ENCODE measurements at regions not wholly inside any gene's neighbourhood (a gene's known extent, or its start where the extent isn't known, plus 50 kb on each side); places are given as distances from the start of the nearest gene placed in this dataset.
"Not testable (repeated sequence)": the region's sequence is repeated elsewhere in the genome, so short reads cannot be mapped to it uniquely, and the experiment has no call there.

DNA sequence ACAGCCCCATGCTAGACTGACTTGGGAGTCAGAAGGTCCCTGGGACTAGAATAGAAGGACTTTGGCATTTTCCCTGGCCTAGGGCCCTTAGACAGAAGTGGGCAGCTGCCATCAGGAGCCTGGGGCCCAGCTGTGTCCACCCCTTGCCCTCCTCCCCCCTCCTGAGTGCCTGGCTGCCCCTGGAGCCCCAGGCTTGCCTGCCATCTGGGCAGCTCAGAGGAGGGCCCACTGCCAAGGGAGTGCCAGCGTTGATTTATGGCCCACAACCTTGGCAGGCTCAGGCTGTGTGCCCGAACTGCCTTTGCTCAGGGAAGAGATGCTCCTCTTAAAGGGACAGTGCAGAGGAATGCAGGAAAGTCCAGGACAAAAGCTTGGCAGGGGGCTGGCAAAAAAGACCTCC is 439.1 kb downstream of the SPATA31A7 start:
- not testable (repeated sequence) for H3K36me3 Mint-ChIP-seq (ENCODE audit: low read depth); H3K4me3 ChIP-seq; H3K79me2 ChIP-seq (replicated peaks; ENCODE audit: insufficient read depth); H3K4me2 ChIP-seq; H4K20me1 ChIP-seq (replicated peaks; ENCODE audit: insufficient read depth); H3K27me3 ChIP-seq (ENCODE audit: insufficient read depth); H3F3A ChIP-seq (replicated peaks; ENCODE audit: low read depth); H3K27me3 Mint-ChIP-seq (ENCODE audit: insufficient read depth, low read depth, poor library complexity); H3K36me3 ChIP-seq (ENCODE audit: insufficient read depth); H3K4me3 Mint-ChIP-seq; H3K27ac ChIP-seq (ENCODE audit: low read depth); H2AFZ ChIP-seq; ATAC-seq; DNase-seq (ENCODE audit: low spot score); H3K4me1 ChIP-seq (ENCODE audit: insufficient read depth); H3K27ac Mint-ChIP-seq; H3K9me2 ChIP-seq (ENCODE audit: insufficient read depth); H3K4me1 Mint-ChIP-seq
- peaks cover 41% of the 10 kb centered on the region for H3K9me3 Mint-ChIP-seq

DNA sequence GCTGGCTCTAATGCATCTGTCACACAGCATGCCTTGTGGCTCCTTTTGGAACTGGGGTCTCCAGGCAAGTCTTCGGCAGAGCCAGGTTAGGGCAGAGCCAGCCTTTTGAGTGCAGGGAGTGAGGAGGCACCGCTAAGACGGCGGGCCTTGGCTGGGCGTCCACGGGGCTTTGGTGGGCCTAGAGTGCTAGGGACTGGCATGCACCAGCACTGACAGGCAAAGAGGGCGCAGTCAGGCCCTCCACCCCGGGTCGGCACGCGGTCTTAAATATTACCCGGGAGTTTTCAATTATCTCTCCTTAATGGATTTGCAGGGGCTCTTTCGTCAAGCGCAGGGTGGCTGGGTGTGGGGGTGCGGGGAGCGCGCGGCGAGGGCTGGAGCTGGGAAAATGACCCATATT is 444.4 kb downstream of the SPATA31A7 start:
- no peaks in the 10 kb centered on the region for H3K4me1 Mint-ChIP-seq

DNA sequence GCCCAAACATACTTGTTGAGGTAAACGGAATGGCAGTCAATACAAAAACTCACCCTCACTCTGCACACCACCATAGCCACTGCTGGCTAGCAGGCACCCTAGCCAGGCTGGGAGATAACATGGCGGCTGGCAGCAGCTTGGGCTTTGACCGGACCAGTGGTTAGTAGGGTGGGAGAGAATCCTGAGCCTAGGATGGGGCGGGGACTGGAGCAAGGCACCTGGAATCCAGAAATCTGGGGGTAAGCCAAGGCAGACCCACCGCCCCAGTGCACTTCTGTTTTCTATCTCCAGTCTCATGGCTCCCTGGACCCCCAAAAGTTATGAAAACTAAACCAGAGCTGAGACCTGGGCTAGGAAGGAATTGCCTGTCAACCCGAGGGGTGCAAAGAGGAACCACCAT is 474.4 kb downstream of the SPATA31A7 start:
- H3K4me1 ChIP-seq (ENCODE audit: insufficient read depth); H3K27me3 ChIP-seq (ENCODE audit: insufficient read depth); ATAC-seq; H3K27ac Mint-ChIP-seq; H3K9me2 ChIP-seq (ENCODE audit: insufficient read depth); H3K4me2 ChIP-seq; H2AFZ ChIP-seq; H3K4me3 Mint-ChIP-seq; H3K27ac ChIP-seq (ENCODE audit: low read depth); H3K79me2 ChIP-seq (replicated peaks; ENCODE audit: insufficient read depth); H3K36me3 ChIP-seq (ENCODE audit: insufficient read depth); H3K4me1 Mint-ChIP-seq; H3F3A ChIP-seq (replicated peaks; ENCODE audit: low read depth); H3K27me3 Mint-ChIP-seq (ENCODE audit: insufficient read depth, low read depth, poor library complexity); H3K4me3 ChIP-seq; H4K20me1 ChIP-seq (replicated peaks; ENCODE audit: insufficient read depth); DNase-seq (ENCODE audit: low spot score): not testable (repeated sequence)
- Mint-ChIP-seq H3K9me3 (peaks cover 48% of the 10 kb centered on the region), H3K36me3 (ENCODE audit: low read depth) (peaks cover 24% of the 10 kb centered on the region)

More for the DNA sequence above, 444.4 kb downstream of the SPATA31A7 start:
- Histone ChIP-seq H3K36me3 (ENCODE audit: insufficient read depth) (no peaks in the 10 kb centered on the region), H3K79me2 (replicated peaks; ENCODE audit: insufficient read depth) (no peaks in the 10 kb centered on the region), H2AFZ (no peak overlapping the region), H3K4me1 (ENCODE audit: insufficient read depth) (no peaks in the 10 kb centered on the region), H3K27ac (ENCODE audit: low read depth) (no peak overlapping the region), H3K27me3 (ENCODE audit: insufficient read depth) (no peaks in the 10 kb centered on the region), H3F3A (replicated peaks; ENCODE audit: low read depth) (no peaks in the 10 kb centered on the region), H3K9me2 (ENCODE audit: insufficient read depth) (no peaks in the 10 kb centered on the region), H3K4me3 (no peak overlapping the region), H3K4me2 (no peak overlapping the region), H4K20me1 (replicated peaks; ENCODE audit: insufficient read depth) (no peaks in the 10 kb centered on the region)
- H3K9me3 Mint-ChIP-seq = peaks cover 30% of the 10 kb centered on the region
- no peak overlapping the region for H3K4me3 Mint-ChIP-seq
- H3K27me3 Mint-ChIP-seq (ENCODE audit: insufficient read depth, low read depth, poor library complexity) = peaks cover 3% of the 10 kb centered on the region
- no peak for TF ChIP-seq JUNB (IDR thresholded peaks at IDR 0.05; ENCODE audit: unreplicated experiment)
- no peak for TF ChIP-seq ZNF331 (CRISPR knock-in tag; IDR thresholded peaks at IDR 0.05; ENCODE audit: low read depth)
- H3K36me3 Mint-ChIP-seq (ENCODE audit: low read depth) = no peaks in the 10 kb centered on the region
- ATAC-seq = no peak
- DNase-seq (ENCODE audit: low spot score) = no peak
- no peak overlapping the region for H3K27ac Mint-ChIP-seq

DNA sequence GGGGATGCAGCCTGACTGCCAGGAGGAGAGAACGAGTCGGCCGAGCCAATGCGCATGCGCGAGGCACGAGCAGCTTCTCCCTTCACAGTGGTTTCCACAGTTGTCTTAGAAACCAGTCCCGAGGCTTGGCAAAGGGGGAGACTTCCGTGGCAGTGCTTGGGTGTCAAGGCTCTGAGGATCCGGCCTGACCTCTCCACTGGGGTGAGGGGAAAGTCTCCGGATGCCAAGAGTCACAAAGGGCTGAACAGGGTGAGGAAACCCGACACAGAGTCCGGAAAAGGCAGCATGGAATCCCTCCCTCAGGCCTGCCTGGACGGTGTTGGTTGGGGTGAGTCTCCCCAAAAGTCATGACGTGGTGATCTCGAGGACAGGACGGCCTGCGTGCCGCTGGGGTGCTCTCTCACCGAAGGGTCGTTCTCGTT is 475.5 kb downstream of the SPATA31A7 start:
- no peaks in the 10 kb centered on the region for H3K4me1 ChIP-seq (ENCODE audit: insufficient read depth)
- H4K20me1 ChIP-seq (replicated peaks; ENCODE audit: insufficient read depth) = no peaks in the 10 kb centered on the region
- TF ChIP-seq NANOG (IDR thresholded peaks at IDR 0.05; ENCODE audit: borderline replicate concordance) = no peak
- no peak for TF ChIP-seq POLR2AphosphoS5 (IDR thresholded peaks at IDR 0.05; ENCODE audit: low read depth)
- H3K27ac Mint-ChIP-seq = no peak overlapping the region
- no peaks in the 10 kb centered on the region for H3K4me1 Mint-ChIP-seq
- H3K27me3 Mint-ChIP-seq (ENCODE audit: insufficient read depth, low read depth, poor library complexity) = peaks cover 11% of the 10 kb centered on the region
- H3F3A ChIP-seq (replicated peaks; ENCODE audit: low read depth) = no peaks in the 10 kb centered on the region
- no peak overlapping the region for H2AFZ ChIP-seq
- H3K79me2 ChIP-seq (replicated peaks; ENCODE audit: insufficient read depth) = no peaks in the 10 kb centered on the region
- peaks cover 59% of the 10 kb centered on the region for H3K9me3 Mint-ChIP-seq
- H3K4me3 Mint-ChIP-seq = no peak overlapping the region
- H3K36me3 Mint-ChIP-seq (ENCODE audit: low read depth) = peaks cover 32% of the 10 kb centered on the region
- no peaks in the 10 kb centered on the region for H3K36me3 ChIP-seq (ENCODE audit: insufficient read depth)
- DNase-seq (ENCODE audit: low spot score) = no peak
- no peak overlapping the region for H3K4me3 ChIP-seq
- no peaks in the 10 kb centered on the region for H3K9me2 ChIP-seq (ENCODE audit: insufficient read depth)
- ATAC-seq = no peak
- H3K4me2 ChIP-seq = no peak overlapping the region
- no peaks in the 10 kb centered on the region for H3K27me3 ChIP-seq (ENCODE audit: insufficient read depth)
- no peak overlapping the region for H3K27ac ChIP-seq (ENCODE audit: low read depth)

Data from GM23338 (cell line).